IMR-90 (cell line): ENCODE measurements at regions not wholly inside any gene's neighbourhood (a gene's known extent, or its start where the extent isn't known, plus 50 kb on each side); places are given as distances from the start of the nearest gene placed in this dataset.

Experiments used
- ATAC-seq: fragments of 200-7000 bp; cut with Tn5 transposase; 2 replicates; pipeline ENCODE4 v1.9.1; 2020; ENCODE audit warnings: low read depth, mild to moderate bottlenecking, moderate library complexity
- BruUV-seq: library from RNA; stranded (reverse); fragments of 400-500 nt; replicated peaks from 2 replicates; lab custom pipeline; 2021; lab: Mats Ljungman, UMichigan
- CTCF ChIA-PET: fragments of 300-600 bp; formaldehyde crosslinking; extraction: SDS; loops from one replicate; lab custom pipeline; 2021; ENCODE audit warnings: antibody characterized with exemption; lab: Yijun Ruan, JAX
- POLR2A ChIA-PET: fragments of 300-600 bp; sonication (Branson Sonifier 250); formaldehyde crosslinking; loops from one replicate; lab custom pipeline; 2022; ENCODE audit warnings: antibody characterized with exemption; ENCODE audit not compliant: unreplicated experiment; lab: Charles Lee
- DNase-seq: peaks from one replicate; pipeline ENCODE4 v3.0.0; 2013
- H2AFZ ChIP-seq: replicated peaks from 2 replicates; pipeline ENCODE3; 2013; ENCODE audit warnings: low read length, mild to moderate bottlenecking; ENCODE audit not compliant: poor library complexity
- H2AK5ac ChIP-seq: 2 replicates; pipeline ENCODE4 v1.6.1; 2013; ENCODE audit warnings: low read depth, low read length, inconsistent platforms
- H2AK9ac ChIP-seq: replicated peaks from 2 replicates; pipeline ENCODE3; 2013; ENCODE audit warnings: mild to moderate bottlenecking, low read depth, low read length, moderate library complexity; ENCODE audit not compliant: poor library complexity
- H2BK120ac ChIP-seq: 2 replicates; pipeline ENCODE4 v1.6.1; 2013; ENCODE audit warnings: low read depth, low read length, inconsistent platforms
- H2BK15ac ChIP-seq: 3 replicates; pipeline ENCODE4 v1.6.1; 2013; ENCODE audit warnings: low read depth, low read length, inconsistent platforms
- H2BK20ac ChIP-seq: 2 replicates; pipeline ENCODE4 v1.6.1; 2013; ENCODE audit warnings: low read depth, mild to moderate bottlenecking, inconsistent platforms, low read length, moderate library complexity
- H2BK5ac ChIP-seq: 2 replicates; pipeline ENCODE4 v1.6.1; 2013; ENCODE audit warnings: mild to moderate bottlenecking, low read depth, low read length, inconsistent platforms; ENCODE audit not compliant: poor library complexity, severe bottlenecking
- H3K14ac ChIP-seq: replicated peaks from 2 replicates; pipeline ENCODE4 v1.6.1; 2013; ENCODE audit warnings: low read depth, low read length, inconsistent platforms
- H3K18ac ChIP-seq: 2 replicates; pipeline ENCODE4 v1.6.1; 2013; ENCODE audit warnings: low read depth, low read length, control low read depth
- H3K23ac ChIP-seq: 2 replicates; pipeline ENCODE4 v1.6.1; 2013; ENCODE audit warnings: low read depth, low read length, inconsistent platforms
- H3K27ac ChIP-seq: 2 replicates; pipeline ENCODE4 v1.5.1; 2013; ENCODE audit warnings: mild to moderate bottlenecking, control low read depth, low read length; ENCODE audit not compliant: insufficient read depth
- H3K27me3 ChIP-seq: 2 replicates; pipeline ENCODE4 v1.6.1; 2013; ENCODE audit warnings: low read length; ENCODE audit not compliant: control insufficient read depth, insufficient read depth
- H3K36me3 ChIP-seq: 2 replicates; pipeline ENCODE4 v1.6.1; 2013; ENCODE audit warnings: low read length, mixed read lengths; ENCODE audit not compliant: control insufficient read depth, insufficient read depth
- H3K4ac ChIP-seq: 2 replicates; pipeline ENCODE4 v1.6.1; 2013; ENCODE audit warnings: low read depth, low read length, inconsistent platforms
- H3K4me1 ChIP-seq: 2 replicates; pipeline ENCODE4 v1.6.1; 2013; ENCODE audit warnings: low read length, mixed read lengths; ENCODE audit not compliant: control insufficient read depth, insufficient read depth
- H3K4me2 ChIP-seq: 2 replicates; pipeline ENCODE4 v1.6.1; 2013; ENCODE audit warnings: low read depth, mild to moderate bottlenecking, control low read depth, low read length, moderate library complexity
- H3K4me3 ChIP-seq: 2 replicates; pipeline ENCODE4 v1.5.1; 2013; ENCODE audit warnings: low read depth, mild to moderate bottlenecking, control low read depth, low read length, moderate library complexity; ENCODE audit not compliant: insufficient read depth
- H3K56ac ChIP-seq: 2 replicates; pipeline ENCODE4 v1.6.1; 2013; ENCODE audit warnings: low read length, inconsistent platforms; ENCODE audit not compliant: insufficient read depth; ENCODE audit errors: extremely low read depth
- H3K79me1 ChIP-seq, 2 experiments: 2 replicates each; pipeline ENCODE4 v1.6.1; 2013; ENCODE audit warnings: low read length in 2 of 2, inconsistent platforms in 1 of 2, low read depth in 1 of 2
- H3K9ac ChIP-seq: 2 replicates; pipeline ENCODE4 v1.6.1; 2013; ENCODE audit warnings: low read depth, low read length, control low read depth
- H3K9me1 ChIP-seq: 2 replicates; pipeline ENCODE4 v1.6.1; 2013; ENCODE audit warnings: low read length, inconsistent platforms; ENCODE audit not compliant: insufficient read depth
- H3K9me3 ChIP-seq: 2 replicates; pipeline ENCODE4 v1.6.1; 2013; ENCODE audit warnings: low read length; ENCODE audit not compliant: control insufficient read depth, insufficient read depth
- H4K20me1 ChIP-seq: 2 replicates; pipeline ENCODE4 v1.6.1; 2013; ENCODE audit warnings: low read length, inconsistent platforms; ENCODE audit not compliant: insufficient read depth
- H4K5ac ChIP-seq: 2 replicates; pipeline ENCODE4 v1.6.1; 2013; ENCODE audit warnings: mild to moderate bottlenecking, low read depth, low read length, control low read depth
- H4K8ac ChIP-seq, 2 experiments: 2 replicates each; pipeline ENCODE4 v1.6.1; 2013; ENCODE audit warnings: low read depth in 2 of 2, low read length in 2 of 2, control low read depth in 1 of 2, inconsistent platforms in 1 of 2
- H4K91ac ChIP-seq: 2 replicates; pipeline ENCODE4 v1.6.1; 2013; ENCODE audit warnings: low read depth, low read length, inconsistent platforms; ENCODE audit not compliant: insufficient read depth
- MAFK ChIP-seq: IDR thresholded peaks from 2 replicates; pipeline ENCODE4 v1.6.1; 2012; ENCODE audit warnings: low read depth, low read length, improper control_type of control experiment
- MAZ ChIP-seq: IDR thresholded peaks from 2 replicates; pipeline ENCODE4 v1.6.1; 2012; ENCODE audit warnings: low read depth, mild to moderate bottlenecking, low read length, improper control_type of control experiment, moderate library complexity, borderline replicate concordance
- WGBS, 2 experiments: methylation state at CpG; one replicate each; pipeline versions ENCODE4 v1.1.5 to v1.1.7; 2013; ENCODE audit warnings: missing lambda C conversion rate in 2 of 2; ENCODE audit not compliant: insufficient read length in 1 of 2; ENCODE audit errors: extremely low coverage in 2 of 2; 5-methylcytosine and 5-hydroxymethylcytosine counted together
- dilution Hi-C: fragments of 300-500 bp; cut with HindIII; formaldehyde crosslinking; loops from one replicate; pipeline ENCODE4 v1.14.3; 2018; ENCODE audit warnings: low sequenced_read_pairs; ENCODE audit not compliant: unreplicated experiment
- in situ Hi-C: fragments of 300-500 bp; cut with MboI; formaldehyde crosslinking; loops from 3 replicates; pipeline ENCODE4 v1.14.3; 2019; ENCODE audit warnings: low sequenced_read_pairs, inconsistent platforms, mixed read lengths
- intact Hi-C: fragments of 100-400 bp; cut with micrococcal nuclease; formaldehyde crosslinking; loops from 2 replicates; pipeline ENCODE4 v1.10.0; 2022

DNA sequence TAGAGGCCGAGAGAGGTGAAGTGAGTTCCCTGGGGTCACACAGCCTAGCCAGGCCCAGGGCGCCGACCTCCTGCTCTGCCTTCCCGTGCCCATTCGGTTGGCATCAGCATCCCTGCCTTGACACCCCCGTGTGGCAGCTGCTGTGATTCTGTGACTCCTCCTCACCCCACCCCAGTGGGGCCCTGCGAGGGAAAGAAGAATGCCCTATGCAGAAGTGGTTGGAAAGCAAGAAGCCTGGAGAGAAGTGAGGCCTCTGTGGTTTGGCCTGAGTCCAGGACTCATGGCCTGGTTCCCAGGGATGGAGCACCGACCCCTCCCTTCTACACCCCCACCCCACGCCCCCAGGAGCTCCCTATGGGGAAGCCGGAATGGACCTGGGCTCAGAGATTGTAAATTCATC lies 296.2 kb downstream of the SEC14L1 start:
- H3K9me3 ChIP-seq = no peaks in the 10 kb centered on the region
- no peak overlapping the region; the same call in 1 of the 2 replicates for H3K18ac ChIP-seq
- H2BK5ac ChIP-seq = no peak overlapping the region
- dilution Hi-C loops = no loop called here
- peak overlapping the region; percentile 15; the same call in 1 of the 2 replicates for H3K14ac ChIP-seq
- H3K23ac ChIP-seq = no peak overlapping the region
- H4K5ac ChIP-seq = no peak overlapping the region
- peaks cover 16% of the 10 kb centered on the region; the same call in 1 of the 2 replicates for H3K36me3 ChIP-seq
- in situ Hi-C loops = no loop called here
- peak overlapping the region in 1 of 2 experiments; percentile 32; a peak in 1 of 4 replicates for H4K8ac ChIP-seq
- POLR2A ChIA-PET = no interaction called here
- no peak overlapping the region for H3K56ac ChIP-seq
- peak overlapping the region; percentile 70; the same call in 1 of the 2 replicates for H2AK5ac ChIP-seq
- peak overlapping the region; percentile 15 for H2AK9ac ChIP-seq
- H3K4me3 ChIP-seq = no peak overlapping the region
- no peak overlapping the region for H3K9ac ChIP-seq
- BruUV-seq = no TSS peak
- H3K79me1 ChIP-seq = peaks cover 57 to 97% of the 10 kb centered on the region in 2 experiments
- no peak overlapping the region for H2AFZ ChIP-seq
- peaks cover 59% of the 10 kb centered on the region for H3K4me1 ChIP-seq
- H2BK120ac ChIP-seq = no peak overlapping the region
- H3K9me1 ChIP-seq = peaks cover 33% of the 10 kb centered on the region
- H2BK15ac ChIP-seq = peak overlapping the region; percentile 64; the same call in 1 of the 3 replicates
- intact Hi-C loops = no loop called here
- peaks cover 100% of the 10 kb centered on the region for H4K20me1 ChIP-seq
- ATAC-seq (peak; percentile 50), DNase-seq (peak; percentile 80)
- TF ChIP-seq MAZ = peak; percentile 59
- TF ChIP-seq MAFK = no peak
- WGBS, 2 experiments = 10% methylated on average over 6 of the region's 10 CpGs; no CpG with 5 or more reads in 1 of the 2 experiments
- CTCF ChIA-PET = interaction anchor here (0.5 kb wide), 1 partner anchor 26 kb away, joined by 5 read pairs; no protein-coding TSS in a partner anchor
- H3K27ac ChIP-seq = peak overlapping the region; percentile 21
- H4K91ac ChIP-seq = peak overlapping the region; percentile 4; the same call in 1 of the 2 replicates
- peak overlapping the region; percentile 23; the same call in 1 of the 2 replicates for H3K4me2 ChIP-seq
- no peak overlapping the region for H2BK20ac ChIP-seq
- peak overlapping the region; percentile 52 for H3K4ac ChIP-seq
- no peaks in the 10 kb centered on the region for H3K27me3 ChIP-seq
